B cell (primary cell): ENCODE measurements at regions not wholly inside any gene's neighbourhood (a gene's known extent, or its start where the extent isn't known, plus 50 kb on each side); places are given as distances from the start of the nearest gene placed in this dataset.
A peak's percentile ranks its signal among the peaks of the same experiment; 100 is the strongest.

Experiments
- ATAC-seq: fragments of 200-7000 bp; cut with Tn5 transposase; one replicate; pipeline ENCODE4 v1.10.0; 2021; ENCODE audit warnings: low read depth, mild to moderate bottlenecking, moderate number of reproducible peaks, moderate library complexity
- CTCF ChIA-PET: fragments of 350-600 bp; sonication (Branson Sonifier 250); formaldehyde crosslinking; loops from one replicate; lab custom pipeline; 2021; ENCODE audit warnings: antibody characterized with exemption, inconsistent platforms; lab: Charles Lee
- POLR2A ChIA-PET: fragments of 350-600 bp; sonication (Branson Sonifier 250); formaldehyde crosslinking; loops from one replicate; lab custom pipeline; 2021; ENCODE audit warnings: antibody characterized with exemption; lab: Charles Lee
- DNase-seq: peaks from one replicate; pipeline ENCODE4 v3.0.0; 2013
- H2AFZ ChIP-seq: 2 replicates; pipeline ENCODE4 v1.6.1; 2012; ENCODE audit warnings: mild to moderate bottlenecking, low read depth, low read length; ENCODE audit not compliant: insufficient read depth, poor library complexity, severe bottlenecking
- H3K27ac ChIP-seq, 2 donors: 1 replicate in 1 of 2; 2 replicates in 1 of 2; pipeline ENCODE4 v1.5.1; 2012 to 2013; ENCODE audit warnings: low read length in 2 of 2, mild to moderate bottlenecking in 2 of 2, moderate library complexity in 1 of 2
- H3K27me3 ChIP-seq, 4 experiments: fragments of 200-600 bp in 1 of 4; sonication (generic) in 1 of 4; replicated peaks in 1 of 4; 1 replicate in 2 of 4; 2 replicates in 2 of 4; pipeline versions ENCODE4 v1.6.1 to v1.7.0; 2013 to 2016; ENCODE audit warnings: low read length in 3 of 4, mild to moderate bottlenecking in 2 of 4, mixed read lengths in 1 of 4, moderate library complexity in 1 of 4; ENCODE audit not compliant: insufficient read depth in 4 of 4, control insufficient read depth in 3 of 4; ENCODE audit errors: control extremely low read depth in 1 of 4
- H3K36me3 ChIP-seq, 2 experiments: replicated peaks in 1 of 2; 1 replicate in 1 of 2; 2 replicates in 1 of 2; pipeline versions ENCODE4 v1.6.1 to v1.7.1; 2013; ENCODE audit warnings: low read length in 1 of 2; ENCODE audit not compliant: insufficient read depth in 2 of 2, control insufficient read depth in 1 of 2; ENCODE audit errors: control extremely low read depth in 1 of 2, extremely low read depth in 1 of 2
- H3K4me1 ChIP-seq, 2 donors: fragments of 200-600 bp in 1 of 2; sonication (generic) in 1 of 2; 1 replicate in 1 of 2; 2 replicates in 1 of 2; pipeline versions ENCODE4 v1.5.1 to v1.6.1; 2013 to 2017; ENCODE audit warnings: low read length in 2 of 2; ENCODE audit not compliant: control insufficient read depth in 2 of 2, insufficient read depth in 2 of 2
- H3K4me2 ChIP-seq: replicated peaks from 2 replicates; pipeline ENCODE3; 2012; ENCODE audit warnings: mild to moderate bottlenecking, low read depth, low read length; ENCODE audit not compliant: poor library complexity, severe bottlenecking
- H3K4me3 ChIP-seq, 5 experiments: fragments of 200-600 bp in 1 of 5; sonication (generic) in 1 of 5; 1 replicate in 3 of 5; 2 replicates in 2 of 5; pipeline versions ENCODE4 v1.5.1 to v1.7.0; 2011 to 2016; ENCODE audit warnings: low read length in 4 of 5, mild to moderate bottlenecking in 4 of 5, low read depth in 2 of 5, control low read depth in 1 of 5, moderate library complexity in 1 of 5; ENCODE audit not compliant: insufficient read depth in 1 of 5; ENCODE audit errors: control extremely low read depth in 1 of 5, extremely low read depth in 1 of 5
- H3K79me2 ChIP-seq: fragments of 200-600 bp; sonication (generic); one replicate; pipeline ENCODE4 v1.6.0; 2016; ENCODE audit warnings: low read length; ENCODE audit not compliant: control insufficient read depth, insufficient read depth
- H3K9ac ChIP-seq: fragments of 200-600 bp; sonication (generic); 2 replicates; pipeline ENCODE4 v1.6.1; 2017; ENCODE audit warnings: mild to moderate bottlenecking, low read length, moderate library complexity
- H3K9me3 ChIP-seq, 3 donors: one replicate each; pipeline versions ENCODE4 v1.6.1 to v1.7.1; 2013; ENCODE audit warnings: low read length in 2 of 3; ENCODE audit not compliant: control insufficient read depth in 2 of 3, insufficient read depth in 1 of 3; ENCODE audit errors: control extremely low read depth in 1 of 3
- H4K20me1 ChIP-seq: 2 replicates; pipeline ENCODE4 v1.6.0; 2012; ENCODE audit warnings: mild to moderate bottlenecking, low read length; ENCODE audit not compliant: insufficient read depth, control insufficient read depth, poor library complexity, severe bottlenecking
- H3K27ac Mint-ChIP-seq: one replicate; pipeline ENCODE4 v1.8.0; 2021; ENCODE audit warnings: mixed read lengths
- H3K27me3 Mint-ChIP-seq: one replicate; pipeline ENCODE4 v1.8.0; 2021; ENCODE audit warnings: mixed read lengths
- H3K4me1 Mint-ChIP-seq: one replicate; pipeline ENCODE4 v1.8.0; 2021; ENCODE audit warnings: mixed read lengths
- H3K4me3 Mint-ChIP-seq: one replicate; pipeline ENCODE4 v1.8.0; 2021; ENCODE audit warnings: mixed read lengths
- H3K9me3 Mint-ChIP-seq: one replicate; pipeline ENCODE4 v1.8.0; 2022; ENCODE audit warnings: mixed read lengths; ENCODE audit not compliant: insufficient read depth
- CTCF ChIP-seq: fragments of 200-600 bp; IDR thresholded peaks from one replicate; pipeline ENCODE4 v1.8.0; 2022; ENCODE audit warnings: antibody characterized with exemption, mild to moderate bottlenecking
- EZH2 ChIP-seq: IDR thresholded peaks from 2 replicates; pipeline ENCODE4 v1.6.1; 2012; ENCODE audit warnings: borderline replicate concordance, low read depth, mild to moderate bottlenecking, moderate library complexity, low read length; ENCODE audit not compliant: insufficient read depth, poor library complexity, severe bottlenecking
- WGBS: methylation state at CpG from one replicate; pipeline ENCODE4 v1.1.5; 2013; ENCODE audit warnings: missing lambda C conversion rate; ENCODE audit not compliant: insufficient coverage; 5-methylcytosine and 5-hydroxymethylcytosine counted together
- intact Hi-C: fragments of 100-400 bp; cut with micrococcal nuclease; formaldehyde crosslinking; loops from one replicate; pipeline ENCODE4 v1.10.0; 2022

- no peak for ATAC-seq
- H3K4me2 ChIP-seq, result no peak overlapping the region
Observed at GRCh38 chr9:73095425-73095824, 56.2 kb upstream of the ANXA1 start.

GRCh38 chr9:73093740-73094379, 57.8 kb upstream of the ANXA1 start:
- Histone ChIP-seq H3K27ac (no peak overlapping the region), H3K79me2 (no peaks in the 10 kb centered on the region), H3K36me3 (no peaks in the 10 kb centered on the region), H2AFZ (peak overlapping the region; percentile 21), H3K4me1 (no peaks in the 10 kb centered on the region), H3K27me3 (no peaks in the 10 kb centered on the region), H3K4me3 (no peak overlapping the region), H3K4me2 (no peak overlapping the region), H3K9me3 (no peaks in the 10 kb centered on the region), H3K9ac (no peak overlapping the region), H4K20me1 (no peaks in the 10 kb centered on the region)
- ATAC-seq (no peak), DNase-seq (no peak)
- TF ChIP-seq EZH2 (no peak), CTCF (no peak)
- ChIA-PET CTCF (no interaction called here), POLR2A (no interaction called here)
- Mint-ChIP-seq H3K27ac (no peak overlapping the region), H3K4me3 (peak overlapping the region; percentile 48), H3K4me1 (peaks cover 3% of the 10 kb centered on the region), H3K9me3 (no peaks in the 10 kb centered on the region), H3K27me3 (no peaks in the 10 kb centered on the region)
- intact Hi-C loops, result no loop called here
- WGBS, result no CpG with 5 or more reads among the region's 5 CpGs

More at GRCh38 chr9:73095425-73095824, 56.2 kb upstream of the ANXA1 start:
- Histone ChIP-seq H2AFZ (no peak overlapping the region), H3K4me3 (no peak overlapping the region), H3K79me2 (no peaks in the 10 kb centered on the region), H3K9me3 (no peaks in the 10 kb centered on the region), H3K36me3 (no peaks in the 10 kb centered on the region), H4K20me1 (no peaks in the 10 kb centered on the region), H3K9ac (no peak overlapping the region), H3K27ac (no peak overlapping the region), H3K27me3 (no peaks in the 10 kb centered on the region), H3K4me1 (no peaks in the 10 kb centered on the region)
- TF ChIP-seq EZH2 (no peak), CTCF (no peak)
- Mint-ChIP-seq H3K9me3 (no peaks in the 10 kb centered on the region), H3K4me1 (peaks cover 3% of the 10 kb centered on the region), H3K27me3 (no peaks in the 10 kb centered on the region), H3K27ac (no peak overlapping the region), H3K4me3 (no peak overlapping the region)
- ChIA-PET CTCF (no interaction called here), POLR2A (no interaction called here)
- 92% methylated on average over 5 of the region's 5 CpGs for WGBS
- intact Hi-C loops, result no loop called here
- DNase-seq, result no peak
